ENCODE measurements at regions not wholly inside any gene's neighbourhood (a gene's known extent, or its start where the extent isn't known, plus 50 kb on each side); places are given as distances from the start of the nearest gene placed in this dataset. TPM values are rescaled to one million over a fixed set of nuclear protein-coding genes. Genes with fewer than 3 reads are reported as not detected.

DNA sequence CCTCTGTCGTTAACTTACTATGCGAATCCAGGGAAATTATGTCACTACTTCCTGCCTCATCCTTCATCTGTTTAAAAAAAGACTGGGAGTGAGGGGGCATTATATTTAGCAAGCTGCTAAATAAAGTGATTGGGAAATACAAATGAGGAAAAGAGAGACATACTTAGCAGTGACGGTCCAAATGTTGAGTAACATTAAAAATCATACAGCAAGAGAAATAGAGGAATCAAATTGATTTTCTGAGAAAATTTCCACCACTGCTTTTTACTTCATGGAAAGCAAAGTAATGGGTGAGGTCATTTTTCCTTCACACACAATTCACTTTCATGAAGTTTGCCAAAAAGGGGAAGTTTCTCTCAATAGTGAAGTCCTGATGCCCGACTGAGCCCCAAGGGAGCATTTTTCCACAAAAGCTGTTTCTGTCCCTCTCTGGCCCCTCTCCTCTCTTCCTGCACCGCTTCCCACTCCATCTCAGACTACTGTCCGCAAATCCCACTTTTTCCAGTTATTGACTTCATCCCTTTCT, 61.9 kb upstream of the ADO start:
- H3K36me3 ChIP-seq (ENCODE audit: insufficient read depth, low read length): no peaks in the 10 kb centered on the region
- H4K20me1 ChIP-seq (ENCODE audit: insufficient read depth, low read depth, low read length): no peaks in the 10 kb centered on the region
- H3K9me2 ChIP-seq (replicated peaks; ENCODE audit: insufficient read depth, low read length): no peaks in the 10 kb centered on the region
- no peaks in the 10 kb centered on the region for H3K4me1 ChIP-seq (ENCODE audit: low read length)
- no peaks in the 10 kb centered on the region for H3K9me3 ChIP-seq (ENCODE audit: low read length)
- no peak overlapping the region for H3K9ac ChIP-seq (ENCODE audit: low read length)
- H3K79me2 ChIP-seq (ENCODE audit: low read length): no peaks in the 10 kb centered on the region
- no peak overlapping the region for H3K4me2 ChIP-seq (ENCODE audit: low read depth, low read length, poor library complexity, severe bottlenecking)
- peak; percentile 46 for DNase-seq
- no peaks in the 10 kb centered on the region for H3K27me3 ChIP-seq (ENCODE audit: low read length)
- no peak overlapping the region for H2AFZ ChIP-seq (ENCODE audit: low read length)
- no peak overlapping the region for H3K27ac ChIP-seq (ENCODE audit: low read length)
- H3K4me3 ChIP-seq (ENCODE audit: low read length): no peak overlapping the region

DNA sequence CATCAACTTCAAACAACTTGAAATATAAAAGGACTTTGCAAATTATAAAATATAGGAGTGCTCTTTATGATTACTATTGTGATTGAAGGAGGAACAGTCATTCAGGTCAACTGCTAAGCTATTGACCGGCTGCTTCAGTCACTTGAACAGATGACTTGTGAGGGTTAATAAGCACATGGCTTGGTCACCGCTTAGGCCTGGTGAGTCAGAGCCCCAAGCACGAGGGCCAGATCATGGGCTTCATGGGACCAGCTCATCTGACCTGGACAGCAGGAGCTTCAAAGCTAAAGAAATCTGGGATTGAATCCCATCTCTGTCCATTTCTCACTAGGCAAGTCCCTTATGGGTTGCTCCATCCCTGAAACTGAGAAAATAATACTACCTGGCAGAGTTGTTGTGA, 60.4 kb upstream of the ADO start:
- H3K79me2 ChIP-seq (ENCODE audit: low read length): no peaks in the 10 kb centered on the region
- no peak overlapping the region for H3K4me3 ChIP-seq (ENCODE audit: low read length)
- no peaks in the 10 kb centered on the region for H3K36me3 ChIP-seq (ENCODE audit: insufficient read depth, low read length)
- no peak overlapping the region for H2AFZ ChIP-seq (ENCODE audit: low read length)
- no peaks in the 10 kb centered on the region for H3K27me3 ChIP-seq (ENCODE audit: low read length)
- no peaks in the 10 kb centered on the region for H4K20me1 ChIP-seq (ENCODE audit: insufficient read depth, low read depth, low read length)
- no peak for DNase-seq
- H3K9ac ChIP-seq (ENCODE audit: low read length): no peak overlapping the region
- no peaks in the 10 kb centered on the region for H3K9me3 ChIP-seq (ENCODE audit: low read length)
- no peaks in the 10 kb centered on the region for H3K4me1 ChIP-seq (ENCODE audit: low read length)
- H3K9me2 ChIP-seq (replicated peaks; ENCODE audit: insufficient read depth, low read length): no peaks in the 10 kb centered on the region
- H3K4me2 ChIP-seq (ENCODE audit: low read depth, low read length, poor library complexity, severe bottlenecking): no peak overlapping the region
- H3K27ac ChIP-seq (ENCODE audit: low read length): no peak overlapping the region

DNA sequence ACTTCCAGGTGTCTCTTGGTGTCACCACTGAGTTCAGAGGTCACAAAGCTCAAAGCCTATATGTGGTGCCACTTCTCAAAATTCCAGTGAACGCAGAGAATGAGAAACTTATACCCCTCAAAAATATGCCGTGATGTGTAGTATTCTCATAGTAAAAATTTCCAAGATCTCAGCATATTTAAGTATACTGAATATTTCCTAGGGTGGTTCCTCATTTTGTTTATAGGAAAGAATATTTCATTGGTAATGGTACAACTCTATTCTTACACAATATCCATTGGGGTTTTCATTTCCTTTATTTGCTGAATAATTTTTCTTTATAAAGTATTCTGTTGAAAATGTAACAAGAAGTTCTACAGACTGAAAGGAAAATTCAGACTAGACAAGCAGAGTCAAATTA, 58.9 kb upstream of the ADO start:
- no peak for DNase-seq
- Histone ChIP-seq H3K9ac (ENCODE audit: low read length) (no peak overlapping the region), H3K36me3 (ENCODE audit: insufficient read depth, low read length) (no peaks in the 10 kb centered on the region), H3K9me3 (ENCODE audit: low read length) (no peaks in the 10 kb centered on the region), H3K4me1 (ENCODE audit: low read length) (no peaks in the 10 kb centered on the region), H3K4me3 (ENCODE audit: low read length) (no peak overlapping the region), H2AFZ (ENCODE audit: low read length) (no peak overlapping the region), H3K27ac (ENCODE audit: low read length) (no peak overlapping the region), H3K9me2 (replicated peaks; ENCODE audit: insufficient read depth, low read length) (no peaks in the 10 kb centered on the region), H3K27me3 (ENCODE audit: low read length) (no peaks in the 10 kb centered on the region), H3K4me2 (ENCODE audit: low read depth, low read length, poor library complexity, severe bottlenecking) (no peak overlapping the region), H4K20me1 (ENCODE audit: insufficient read depth, low read depth, low read length) (no peaks in the 10 kb centered on the region), H3K79me2 (ENCODE audit: low read length) (no peaks in the 10 kb centered on the region)

DNA sequence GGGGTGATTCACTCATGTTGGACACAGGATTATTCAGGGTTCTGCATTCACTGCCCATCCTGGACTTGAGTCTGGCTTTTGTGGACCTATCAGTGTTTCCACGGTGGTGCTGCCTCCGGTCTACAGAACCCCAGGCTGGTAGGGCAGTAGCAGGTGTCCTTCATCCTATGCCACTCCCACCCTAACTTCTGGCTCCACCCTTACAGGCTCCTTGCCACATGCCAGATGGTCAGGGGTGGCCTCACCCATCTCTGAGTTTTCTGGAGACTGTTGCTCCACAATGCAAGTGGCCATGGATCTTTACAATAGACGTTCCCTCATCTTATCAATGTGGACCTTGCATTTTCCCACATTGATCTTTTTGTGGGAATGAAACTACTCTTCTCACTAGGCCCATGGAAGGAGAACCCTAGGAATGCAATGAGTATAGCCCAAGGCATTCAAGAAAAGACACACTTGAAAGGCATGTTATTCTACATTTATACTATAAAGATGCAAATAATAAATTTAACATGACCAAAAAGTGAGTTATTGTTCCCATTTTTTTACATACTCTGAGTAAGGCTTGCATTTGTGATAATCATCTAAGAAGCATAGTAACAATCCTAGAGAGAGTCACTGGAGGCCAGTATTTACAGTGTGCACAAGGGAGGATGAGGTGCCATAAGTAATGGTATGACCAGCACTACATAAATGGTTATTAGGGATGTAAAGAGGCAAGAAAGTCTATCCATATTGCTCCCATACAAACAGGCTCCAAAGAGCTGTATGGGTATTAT, 57.4 kb upstream of the ADO start:
- Histone ChIP-seq H2AFZ (ENCODE audit: low read length) (no peak overlapping the region), H4K20me1 (ENCODE audit: insufficient read depth, low read depth, low read length) (no peaks in the 10 kb centered on the region), H3K4me3 (ENCODE audit: low read length) (no peak overlapping the region), H3K9me3 (ENCODE audit: low read length) (no peaks in the 10 kb centered on the region), H3K27me3 (ENCODE audit: low read length) (no peaks in the 10 kb centered on the region), H3K27ac (ENCODE audit: low read length) (no peak overlapping the region), H3K4me1 (ENCODE audit: low read length) (no peaks in the 10 kb centered on the region), H3K79me2 (ENCODE audit: low read length) (no peaks in the 10 kb centered on the region), H3K9me2 (replicated peaks; ENCODE audit: insufficient read depth, low read length) (no peaks in the 10 kb centered on the region), H3K9ac (ENCODE audit: low read length) (no peak overlapping the region), H3K4me2 (ENCODE audit: low read depth, low read length, poor library complexity, severe bottlenecking) (no peak overlapping the region), H3K36me3 (ENCODE audit: insufficient read depth, low read length) (no peaks in the 10 kb centered on the region)
- no peak for DNase-seq

DNA sequence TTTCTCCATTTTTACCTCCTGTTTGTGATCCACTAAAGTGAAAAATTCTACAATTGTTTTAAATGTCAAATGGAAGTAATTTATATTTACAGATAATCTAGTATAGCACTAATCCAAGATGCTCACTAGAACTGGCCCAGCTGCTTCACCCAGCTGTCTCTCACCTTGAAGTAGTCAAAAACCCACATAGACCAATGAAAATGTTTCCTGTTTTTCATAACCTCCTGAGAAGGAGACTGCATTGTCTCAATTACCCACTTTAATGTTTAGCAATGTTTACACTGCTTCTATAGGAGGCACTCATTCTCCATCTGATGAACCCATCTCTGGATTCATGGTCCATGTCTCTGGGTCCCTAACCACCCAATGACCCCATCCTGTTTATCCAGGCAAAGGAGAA, 56.1 kb upstream of the ADO start:
- no peaks in the 10 kb centered on the region for H3K4me1 ChIP-seq (ENCODE audit: low read length)
- no peak overlapping the region for H3K4me2 ChIP-seq (ENCODE audit: low read depth, low read length, poor library complexity, severe bottlenecking)
- no peaks in the 10 kb centered on the region for H3K79me2 ChIP-seq (ENCODE audit: low read length)
- no peaks in the 10 kb centered on the region for H3K27me3 ChIP-seq (ENCODE audit: low read length)
- no peak overlapping the region for H3K27ac ChIP-seq (ENCODE audit: low read length)
- H3K9me2 ChIP-seq (replicated peaks; ENCODE audit: insufficient read depth, low read length): no peaks in the 10 kb centered on the region
- H3K9me3 ChIP-seq (ENCODE audit: low read length): no peaks in the 10 kb centered on the region
- no peak overlapping the region for H3K9ac ChIP-seq (ENCODE audit: low read length)
- no peaks in the 10 kb centered on the region for H4K20me1 ChIP-seq (ENCODE audit: insufficient read depth, low read depth, low read length)
- H3K4me3 ChIP-seq (ENCODE audit: low read length): no peak overlapping the region
- no peak for DNase-seq
- H2AFZ ChIP-seq (ENCODE audit: low read length): no peak overlapping the region
- H3K36me3 ChIP-seq (ENCODE audit: insufficient read depth, low read length): no peaks in the 10 kb centered on the region

DNA sequence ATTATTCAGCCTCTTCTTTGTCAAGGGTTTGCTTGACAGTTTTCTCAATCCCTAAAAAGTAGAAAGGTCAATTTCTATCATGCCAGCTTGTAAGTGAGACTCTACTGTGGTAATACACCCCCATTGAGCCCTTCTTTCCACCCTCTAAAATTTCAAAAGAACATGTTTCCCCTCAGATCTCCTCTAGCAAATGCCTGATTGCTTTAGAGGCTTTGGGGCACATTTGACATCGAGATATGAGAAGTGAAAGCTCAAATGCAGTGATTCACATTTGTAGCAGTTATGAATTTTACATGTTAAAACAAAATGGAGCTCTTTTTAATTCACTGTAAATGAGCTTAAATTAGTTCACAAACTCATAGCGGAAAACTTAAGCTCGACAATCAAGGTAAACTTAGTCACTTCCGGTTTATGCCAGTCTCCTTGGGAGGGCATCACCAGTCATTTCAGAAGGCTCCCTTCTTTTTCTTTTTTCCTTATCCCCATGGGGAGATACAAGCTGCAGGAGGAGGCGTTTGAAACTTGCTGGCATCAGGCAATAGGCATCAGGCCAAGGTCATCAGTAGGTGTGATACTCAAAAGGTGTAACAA, 55.3 kb upstream of the ADO start:
- no peaks in the 10 kb centered on the region for H3K36me3 ChIP-seq (ENCODE audit: insufficient read depth, low read length)
- H3K9ac ChIP-seq (ENCODE audit: low read length): no peak overlapping the region
- H3K27me3 ChIP-seq (ENCODE audit: low read length): no peaks in the 10 kb centered on the region
- H3K4me1 ChIP-seq (ENCODE audit: low read length): no peaks in the 10 kb centered on the region
- DNase-seq: peak; percentile 43
- peak overlapping the region; percentile 57; the same call in 1 of the 2 replicates for H2AFZ ChIP-seq (ENCODE audit: low read length)
- H4K20me1 ChIP-seq (ENCODE audit: insufficient read depth, low read depth, low read length): no peaks in the 10 kb centered on the region
- no peaks in the 10 kb centered on the region for H3K9me3 ChIP-seq (ENCODE audit: low read length)
- no peaks in the 10 kb centered on the region for H3K9me2 ChIP-seq (replicated peaks; ENCODE audit: insufficient read depth, low read length)
- no peak overlapping the region for H3K4me3 ChIP-seq (ENCODE audit: low read length)
- H3K79me2 ChIP-seq (ENCODE audit: low read length): no peaks in the 10 kb centered on the region
- no peak overlapping the region for H3K27ac ChIP-seq (ENCODE audit: low read length)
- H3K4me2 ChIP-seq (ENCODE audit: low read depth, low read length, poor library complexity, severe bottlenecking): peak overlapping the region; percentile 4

Small RNA genes lying in the stretch of these regions (small RNA-seq; reads per million reads assigned to genes)
- not detected for gene ALDH7A1P4

Measured in Karpas-422 (cell line).